H9 (cell line): ENCODE measurements at regions not wholly inside any gene's neighbourhood (a gene's known extent, or its start where the extent isn't known, plus 50 kb on each side); places are given as distances from the start of the nearest gene placed in this dataset.

Source experiments
- DNase-seq: peaks from one replicate; pipeline ENCODE4 v3.0.0-alpha.2; 2017
- H2AFZ ChIP-seq: one replicate; pipeline ENCODE4 v1.6.1; 2013; ENCODE audit warnings: mild to moderate bottlenecking, low read length, control low read depth, moderate library complexity
- H2AK5ac ChIP-seq: 2 replicates; pipeline ENCODE4 v1.6.1; 2013; ENCODE audit warnings: low read length, control low read depth, mixed read lengths; ENCODE audit not compliant: insufficient read length
- H2BK120ac ChIP-seq: one replicate; pipeline ENCODE4 v1.6.1; 2013; ENCODE audit warnings: low read depth, mild to moderate bottlenecking, low read length, control low read depth, inconsistent platforms; ENCODE audit not compliant: poor library complexity, severe bottlenecking
- H2BK12ac ChIP-seq: 2 replicates; pipeline ENCODE4 v1.6.1; 2013; ENCODE audit warnings: low read length, control low read depth, mixed read lengths, low read depth; ENCODE audit not compliant: insufficient read length
- H2BK15ac ChIP-seq: 2 replicates; pipeline ENCODE4 v1.6.1; 2013; ENCODE audit warnings: low read depth, low read length, control low read depth
- H2BK20ac ChIP-seq: one replicate; pipeline ENCODE4 v1.6.1; 2013; ENCODE audit warnings: low read depth, mild to moderate bottlenecking, low read length, control low read depth, inconsistent platforms; ENCODE audit not compliant: poor library complexity, severe bottlenecking
- H2BK5ac ChIP-seq: 2 replicates; pipeline ENCODE4 v1.6.1; 2013; ENCODE audit warnings: low read length, control low read depth, mixed read lengths; ENCODE audit not compliant: insufficient read length
- H3K14ac ChIP-seq: 2 replicates; pipeline ENCODE4 v1.6.1; 2013; ENCODE audit warnings: low read length, control low read depth; ENCODE audit not compliant: insufficient read depth
- H3K18ac ChIP-seq: 2 replicates; pipeline ENCODE4 v1.6.1; 2013; ENCODE audit warnings: low read depth, mild to moderate bottlenecking, mixed read lengths, low read length, control low read depth; ENCODE audit not compliant: insufficient read length
- H3K23ac ChIP-seq: 2 replicates; pipeline ENCODE4 v1.6.1; 2013; ENCODE audit warnings: low read length, control low read depth, mixed read lengths, low read depth; ENCODE audit not compliant: insufficient read length
- H3K23me2 ChIP-seq: 2 replicates; pipeline ENCODE4 v1.6.1; 2013; ENCODE audit warnings: low read depth, mild to moderate bottlenecking, mixed read lengths, low read length, control low read depth; ENCODE audit not compliant: insufficient read length, poor library complexity, severe bottlenecking
- H3K27ac ChIP-seq: 2 replicates; pipeline ENCODE4 v1.5.1; 2013; ENCODE audit warnings: low read length, control low read depth, mixed read lengths, low read depth; ENCODE audit not compliant: insufficient read length
- H3K27me3 ChIP-seq: 2 replicates; pipeline ENCODE4 v1.6.1; 2013; ENCODE audit warnings: low read length, control low read depth, inconsistent platforms; ENCODE audit not compliant: insufficient read depth
- H3K4ac ChIP-seq: 2 replicates; pipeline ENCODE4 v1.6.1; 2013; ENCODE audit warnings: low read depth, mild to moderate bottlenecking, control low read depth, inconsistent platforms, low read length, moderate library complexity
- H3K4me1 ChIP-seq: 2 replicates; pipeline ENCODE4 v1.6.1; 2013; ENCODE audit warnings: low read length, control low read depth, inconsistent platforms; ENCODE audit not compliant: insufficient read depth
- H3K4me2 ChIP-seq: 2 replicates; pipeline ENCODE4 v1.6.1; 2013; ENCODE audit warnings: low read length, control low read depth, mixed read lengths; ENCODE audit not compliant: insufficient read length, insufficient read depth
- H3K56ac ChIP-seq: 2 replicates; pipeline ENCODE4 v1.6.1; 2013; ENCODE audit warnings: low read depth, mild to moderate bottlenecking, mixed read lengths, low read length, control low read depth; ENCODE audit not compliant: insufficient read length
- H3K79me1 ChIP-seq: 2 replicates; pipeline ENCODE4 v1.6.1; 2013; ENCODE audit warnings: low read depth, mild to moderate bottlenecking, moderate library complexity, low read length, control low read depth, inconsistent platforms; ENCODE audit not compliant: insufficient read depth, poor library complexity, severe bottlenecking
- H3K79me2 ChIP-seq: 2 replicates; pipeline ENCODE4 v1.6.1; 2013; ENCODE audit warnings: low read length, control low read depth, inconsistent platforms; ENCODE audit not compliant: insufficient read depth
- H3K9ac ChIP-seq: 2 replicates; pipeline ENCODE4 v1.6.1; 2013; ENCODE audit warnings: low read length, control low read depth, mixed read lengths; ENCODE audit not compliant: insufficient read length; ENCODE audit errors: extremely low read depth
- H3K9me3 ChIP-seq: one replicate; pipeline ENCODE4 v1.6.1; 2013; ENCODE audit warnings: low read depth, low read length, inconsistent platforms; ENCODE audit not compliant: control insufficient read depth
- H3T11ph ChIP-seq: one replicate; pipeline ENCODE4 v1.6.1; 2013; ENCODE audit warnings: mild to moderate bottlenecking, low read length, control low read depth, inconsistent platforms
- H4K20me1 ChIP-seq: one replicate; pipeline ENCODE4 v1.6.1; 2013; ENCODE audit not compliant: control insufficient read depth, insufficient read length, insufficient read depth
- H4K5ac ChIP-seq: 2 replicates; pipeline ENCODE4 v1.6.1; 2013; ENCODE audit warnings: low read depth, mild to moderate bottlenecking, mixed read lengths, low read length, control low read depth; ENCODE audit not compliant: insufficient read length
- H4K8ac ChIP-seq: replicated peaks from 2 replicates; pipeline ENCODE4 v1.6.1; 2013; ENCODE audit warnings: low read length, control low read depth, mixed read lengths, low read depth; ENCODE audit not compliant: insufficient read length
- H4K91ac ChIP-seq: 2 replicates; pipeline ENCODE4 v1.6.1; 2013; ENCODE audit warnings: low read depth, mild to moderate bottlenecking, moderate library complexity, mixed read lengths, low read length, control low read depth; ENCODE audit not compliant: insufficient read length
- H3K27ac Mint-ChIP-seq, 3 experiments: 2 replicates in 2 of 3; 3 replicates in 1 of 3; pipeline ENCODE4 v1.8.0; 2020 to 2021; ENCODE audit warnings: mixed read lengths in 3 of 3, mild to moderate bottlenecking in 1 of 3, moderate library complexity in 1 of 3
- H3K27me3 Mint-ChIP-seq: 2 replicates; pipeline ENCODE4 v1.8.0; 2021; ENCODE audit warnings: low read depth, mild to moderate bottlenecking, moderate library complexity, mixed read lengths
- H3K36me3 Mint-ChIP-seq, 3 experiments: 2 replicates in 2 of 3; 3 replicates in 1 of 3; pipeline ENCODE4 v1.8.0; 2020 to 2021; ENCODE audit warnings: low read depth in 3 of 3, mixed read lengths in 3 of 3; ENCODE audit not compliant: insufficient read depth in 1 of 3
- H3K4me1 Mint-ChIP-seq, 2 experiments: 2 replicates each; pipeline ENCODE4 v1.8.0; 2020; ENCODE audit warnings: mixed read lengths in 2 of 2
- H3K4me3 Mint-ChIP-seq, 2 experiments: 2 replicates in 1 of 2; 3 replicates in 1 of 2; pipeline ENCODE4 v1.8.0; 2020 to 2021; ENCODE audit warnings: mild to moderate bottlenecking in 2 of 2, mixed read lengths in 2 of 2, moderate library complexity in 1 of 2
- H3K9me3 Mint-ChIP-seq, 2 experiments: 2 replicates in 1 of 2; 3 replicates in 1 of 2; pipeline ENCODE4 v1.8.0; 2020; ENCODE audit warnings: mild to moderate bottlenecking in 2 of 2, mixed read lengths in 2 of 2, moderate library complexity in 1 of 2
- WGBS: extraction: QIAGEN DNeasy Blood & Tissue Kit; methylation state at CpG from one replicate; pipeline ENCODE4 v1.1.7; 2013; ENCODE audit warnings: missing lambda C conversion rate, low lambda C conversion rate, mixed read lengths; ENCODE audit not compliant: insufficient read length; ENCODE audit errors: extremely low coverage; 5-methylcytosine and 5-hydroxymethylcytosine counted together
- TF ChIP-seq, protein P1 (sequence below): fragments of 200-600 bp; sonication (generic); conservative IDR thresholded peaks from 3 replicates; pipeline ENCODE4 v1.8.0; 2021; ENCODE audit warnings: antibody characterized with exemption, mild to moderate bottlenecking

DNA sequence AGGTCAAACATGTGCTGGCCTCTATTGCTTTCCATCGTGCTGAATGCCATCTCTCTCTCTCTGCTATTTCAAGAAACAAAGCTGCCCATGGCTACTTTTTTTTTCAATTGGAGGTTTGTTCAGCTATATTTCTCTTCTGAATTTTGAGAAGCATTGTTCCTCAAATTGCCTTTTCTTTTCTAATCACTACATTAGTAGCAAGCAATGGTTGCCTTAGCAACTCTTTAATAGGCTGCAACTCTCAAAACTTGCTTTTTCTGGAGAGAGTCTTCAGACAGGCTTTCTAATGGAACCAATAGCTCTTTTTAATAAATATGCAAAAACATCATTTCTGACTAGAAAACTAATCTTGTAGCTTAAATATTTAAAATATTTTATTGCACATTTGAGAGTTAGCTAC is 439.0 kb downstream of the LRRIQ3 start:
- Histone ChIP-seq H4K91ac (no peak overlapping the region), H3K18ac (no peak overlapping the region)
- TF ChIP-seq, protein P1, sequence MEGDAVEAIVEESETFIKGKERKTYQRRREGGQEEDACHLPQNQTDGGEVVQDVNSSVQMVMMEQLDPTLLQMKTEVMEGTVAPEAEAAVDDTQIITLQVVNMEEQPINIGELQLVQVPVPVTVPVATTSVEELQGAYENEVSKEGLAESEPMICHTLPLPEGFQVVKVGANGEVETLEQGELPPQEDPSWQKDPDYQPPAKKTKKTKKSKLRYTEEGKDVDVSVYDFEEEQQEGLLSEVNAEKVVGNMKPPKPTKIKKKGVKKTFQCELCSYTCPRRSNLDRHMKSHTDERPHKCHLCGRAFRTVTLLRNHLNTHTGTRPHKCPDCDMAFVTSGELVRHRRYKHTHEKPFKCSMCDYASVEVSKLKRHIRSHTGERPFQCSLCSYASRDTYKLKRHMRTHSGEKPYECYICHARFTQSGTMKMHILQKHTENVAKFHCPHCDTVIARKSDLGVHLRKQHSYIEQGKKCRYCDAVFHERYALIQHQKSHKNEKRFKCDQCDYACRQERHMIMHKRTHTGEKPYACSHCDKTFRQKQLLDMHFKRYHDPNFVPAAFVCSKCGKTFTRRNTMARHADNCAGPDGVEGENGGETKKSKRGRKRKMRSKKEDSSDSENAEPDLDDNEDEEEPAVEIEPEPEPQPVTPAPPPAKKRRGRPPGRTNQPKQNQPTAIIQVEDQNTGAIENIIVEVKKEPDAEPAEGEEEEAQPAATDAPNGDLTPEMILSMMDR, result no peak

More for the DNA sequence above, 439.0 kb downstream of the LRRIQ3 start:
- Histone ChIP-seq H3T11ph (no peak overlapping the region), H3K9me3 (no peaks in the 10 kb centered on the region), H2BK12ac (no peak overlapping the region), H4K20me1 (no peaks in the 10 kb centered on the region), H3K27ac (no peak overlapping the region), H3K9ac (no peak overlapping the region), H2BK15ac (no peak overlapping the region), H2BK120ac (no peak overlapping the region), H2AK5ac (no peak overlapping the region), H2BK5ac (no peak overlapping the region), H3K79me1 (no peaks in the 10 kb centered on the region), H3K56ac (no peak overlapping the region), H3K27me3 (no peaks in the 10 kb centered on the region), H4K5ac (no peak overlapping the region), H3K23ac (no peak overlapping the region), H3K23me2 (no peaks in the 10 kb centered on the region), H4K8ac (no peak overlapping the region), H3K4ac (no peak overlapping the region), H3K4me2 (no peak overlapping the region), H3K79me2 (no peaks in the 10 kb centered on the region), H2AFZ (no peak overlapping the region), H3K4me1 (no peaks in the 10 kb centered on the region; the same call in 1 of the 2 replicates), H3K14ac (no peak overlapping the region), H2BK20ac (no peak overlapping the region)
- no peak for DNase-seq
- peaks cover 0 to 2% of the 10 kb centered on the region in 2 experiments; a peak in 1 of 4 replicates for H3K4me1 Mint-ChIP-seq
- no CpG with 5 or more reads among the region's 1 CpG for WGBS
- no peaks in the 10 kb centered on the region for H3K36me3 Mint-ChIP-seq
- H3K27ac Mint-ChIP-seq, result no peak overlapping the region
- no peaks in the 10 kb centered on the region for H3K9me3 Mint-ChIP-seq
- no peak overlapping the region for H3K4me3 Mint-ChIP-seq
- no peaks in the 10 kb centered on the region for H3K27me3 Mint-ChIP-seq
